ENCODE measurements at regions not wholly inside any gene's neighbourhood (a gene's known extent, or its start where the extent isn't known, plus 50 kb on each side); places are given as distances from the start of the nearest gene placed in this dataset.

DNA sequence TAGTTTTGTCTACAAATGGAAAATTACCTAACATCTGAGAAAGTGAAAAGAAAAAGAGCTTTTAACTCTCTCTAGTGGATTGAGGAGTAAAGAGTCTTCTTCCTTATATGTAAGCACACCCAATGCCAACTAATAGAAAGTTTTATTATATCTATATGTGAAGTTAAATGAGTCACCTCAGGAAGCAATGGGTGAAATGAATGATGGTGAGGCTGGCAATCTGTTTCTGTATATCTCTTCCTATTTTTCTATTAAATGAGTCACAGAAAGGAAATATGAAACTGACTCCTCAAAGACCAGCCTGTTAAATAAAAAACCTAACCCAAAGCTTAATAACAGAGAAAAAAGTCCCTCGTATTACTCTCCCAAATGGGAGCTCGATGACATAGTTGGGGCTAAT is 71.3 kb downstream of the OTOR start:
- TF ChIP-seq, protein P1, sequence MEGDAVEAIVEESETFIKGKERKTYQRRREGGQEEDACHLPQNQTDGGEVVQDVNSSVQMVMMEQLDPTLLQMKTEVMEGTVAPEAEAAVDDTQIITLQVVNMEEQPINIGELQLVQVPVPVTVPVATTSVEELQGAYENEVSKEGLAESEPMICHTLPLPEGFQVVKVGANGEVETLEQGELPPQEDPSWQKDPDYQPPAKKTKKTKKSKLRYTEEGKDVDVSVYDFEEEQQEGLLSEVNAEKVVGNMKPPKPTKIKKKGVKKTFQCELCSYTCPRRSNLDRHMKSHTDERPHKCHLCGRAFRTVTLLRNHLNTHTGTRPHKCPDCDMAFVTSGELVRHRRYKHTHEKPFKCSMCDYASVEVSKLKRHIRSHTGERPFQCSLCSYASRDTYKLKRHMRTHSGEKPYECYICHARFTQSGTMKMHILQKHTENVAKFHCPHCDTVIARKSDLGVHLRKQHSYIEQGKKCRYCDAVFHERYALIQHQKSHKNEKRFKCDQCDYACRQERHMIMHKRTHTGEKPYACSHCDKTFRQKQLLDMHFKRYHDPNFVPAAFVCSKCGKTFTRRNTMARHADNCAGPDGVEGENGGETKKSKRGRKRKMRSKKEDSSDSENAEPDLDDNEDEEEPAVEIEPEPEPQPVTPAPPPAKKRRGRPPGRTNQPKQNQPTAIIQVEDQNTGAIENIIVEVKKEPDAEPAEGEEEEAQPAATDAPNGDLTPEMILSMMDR (conservative IDR thresholded peaks at IDR 0.05; ENCODE audit: low read depth, low read length): no peak
- no peak for TF ChIP-seq EZH2 (IDR thresholded peaks at IDR 0.05; ENCODE audit: borderline replicate concordance, low read depth, low read length, poor library complexity, severe bottlenecking)
